ENCODE measurements at regions not wholly inside any gene's neighbourhood (a gene's known extent, or its start where the extent isn't known, plus 50 kb on each side); places are given as distances from the start of the nearest gene placed in this dataset.

GRCh38 chr13:52924289-52925148 is 76.1 kb upstream of the PCDH8 start:
- H3K79me2 ChIP-seq (ENCODE audit: insufficient read depth): no peaks in the 10 kb centered on the region
- H2AFZ ChIP-seq: no peak overlapping the region
- no peak for DNase-seq
- no peaks in the 10 kb centered on the region for H3K36me3 ChIP-seq (ENCODE audit: low read depth)
- H3K4me2 ChIP-seq (ENCODE audit: unreplicated experiment): no peak overlapping the region
- 20 to 25% methylated on average over 10 of the region's 10 CpGs for WGBS, 2 experiments (ENCODE audit: low coverage in 1 of 2, low lambda C conversion rate in 2 of 2, missing lambda C conversion rate in 2 of 2)
- H3K9ac ChIP-seq: no peak overlapping the region
- no peaks in the 10 kb centered on the region for H3F3A ChIP-seq (ENCODE audit: insufficient read depth)
- no peak overlapping the region for H3K4me3 ChIP-seq
- in situ Hi-C loops (cut with MboI): no loop called here
- H3K9me3 ChIP-seq (ENCODE audit: low read depth): no peaks in the 10 kb centered on the region
- H3K27me3 ChIP-seq (replicated peaks; ENCODE audit: insufficient read depth): no peaks in the 10 kb centered on the region
- H3K27ac ChIP-seq: no peak overlapping the region
- no peaks in the 10 kb centered on the region for H3K9me2 ChIP-seq (ENCODE audit: insufficient read depth)
- TF ChIP-seq EZH2phosphoT487 (IDR thresholded peaks at IDR 0.05; ENCODE audit: insufficient read depth, low read depth) (no peak), EZH2 (IDR thresholded peaks at IDR 0.05; ENCODE audit: insufficient read depth, poor library complexity, severe bottlenecking) (no peak)
- H4K20me1 ChIP-seq (ENCODE audit: insufficient read depth): no peaks in the 10 kb centered on the region
- H3K4me1 ChIP-seq (ENCODE audit: insufficient read depth): no peaks in the 10 kb centered on the region

- Histone ChIP-seq H3K27ac (no peak overlapping the region), H3K36me3 (ENCODE audit: low read depth) (no peaks in the 10 kb centered on the region), H3K9me3 (ENCODE audit: low read depth) (no peaks in the 10 kb centered on the region), H3K27me3 (replicated peaks; ENCODE audit: insufficient read depth) (no peaks in the 10 kb centered on the region), H2AFZ (no peak overlapping the region), H4K20me1 (ENCODE audit: insufficient read depth) (no peaks in the 10 kb centered on the region), H3K9ac (no peak overlapping the region), H3K4me2 (ENCODE audit: unreplicated experiment) (no peak overlapping the region), H3K4me3 (no peak overlapping the region), H3F3A (ENCODE audit: insufficient read depth) (no peaks in the 10 kb centered on the region), H3K4me1 (ENCODE audit: insufficient read depth) (no peaks in the 10 kb centered on the region), H3K9me2 (ENCODE audit: insufficient read depth) (no peaks in the 10 kb centered on the region), H3K79me2 (ENCODE audit: insufficient read depth) (no peaks in the 10 kb centered on the region)
- TF ChIP-seq EZH2phosphoT487 (IDR thresholded peaks at IDR 0.05; ENCODE audit: insufficient read depth, low read depth) (no peak), EZH2 (IDR thresholded peaks at IDR 0.05; ENCODE audit: insufficient read depth, poor library complexity, severe bottlenecking) (no peak)
- in situ Hi-C loops (cut with MboI): no loop called here
- no peak for DNase-seq
- WGBS, 2 experiments (ENCODE audit: low coverage in 1 of 2, low lambda C conversion rate in 2 of 2, missing lambda C conversion rate in 2 of 2): 21 to 25% methylated on average over 1 of the region's 1 CpG
These were observed 74.5 kb upstream of the PCDH8 start for GRCh38 chr13:52922961-52923360.

- WGBS, 2 experiments (ENCODE audit: low coverage in 1 of 2, low lambda C conversion rate in 2 of 2, missing lambda C conversion rate in 2 of 2): 30 to 32% methylated on average over 3 of the region's 3 CpGs
- no peak for TF ChIP-seq EZH2phosphoT487 (IDR thresholded peaks at IDR 0.05; ENCODE audit: insufficient read depth, low read depth)
- TF ChIP-seq EZH2 (IDR thresholded peaks at IDR 0.05; ENCODE audit: insufficient read depth, poor library complexity, severe bottlenecking): no peak
These were observed 72.8 kb upstream of the PCDH8 start for GRCh38 chr13:52921194-52921593.

GRCh38 chr13:52916486-52916990 is 68.1 kb upstream of the PCDH8 start:
- no peaks in the 10 kb centered on the region for H3K4me1 ChIP-seq (ENCODE audit: insufficient read depth)
- no peaks in the 10 kb centered on the region for H3K79me2 ChIP-seq (ENCODE audit: insufficient read depth)
- H3K36me3 ChIP-seq (ENCODE audit: low read depth): no peaks in the 10 kb centered on the region
- no peak overlapping the region for H3K27ac ChIP-seq
- no peaks in the 10 kb centered on the region for H4K20me1 ChIP-seq (ENCODE audit: insufficient read depth)
- no peak for DNase-seq
- no peaks in the 10 kb centered on the region for H3K9me3 ChIP-seq (ENCODE audit: low read depth)
- H3F3A ChIP-seq (ENCODE audit: insufficient read depth): no peaks in the 10 kb centered on the region
- TF ChIP-seq EZH2 (IDR thresholded peaks at IDR 0.05; ENCODE audit: insufficient read depth, poor library complexity, severe bottlenecking): no peak
- TF ChIP-seq EZH2phosphoT487 (IDR thresholded peaks at IDR 0.05; ENCODE audit: insufficient read depth, low read depth): no peak
- no peak overlapping the region for H3K9ac ChIP-seq
- H3K4me3 ChIP-seq: no peak overlapping the region
- in situ Hi-C loops (cut with MboI): no loop called here
- no peak overlapping the region for H3K4me2 ChIP-seq (ENCODE audit: unreplicated experiment)
- no peaks in the 10 kb centered on the region for H3K9me2 ChIP-seq (ENCODE audit: insufficient read depth)
- H3K27me3 ChIP-seq (replicated peaks; ENCODE audit: insufficient read depth): no peaks in the 10 kb centered on the region
- no peak overlapping the region for H2AFZ ChIP-seq

More at GRCh38 chr13:52921194-52921593, 72.8 kb upstream of the PCDH8 start:
- DNase-seq: no peak
- H3K9me3 ChIP-seq (ENCODE audit: low read depth): no peaks in the 10 kb centered on the region
- no peaks in the 10 kb centered on the region for H3K27me3 ChIP-seq (replicated peaks; ENCODE audit: insufficient read depth)
- no peak overlapping the region for H3K4me2 ChIP-seq (ENCODE audit: unreplicated experiment)
- no peak overlapping the region for H3K9ac ChIP-seq
- no peaks in the 10 kb centered on the region for H3K9me2 ChIP-seq (ENCODE audit: insufficient read depth)
- H3F3A ChIP-seq (ENCODE audit: insufficient read depth): no peaks in the 10 kb centered on the region
- no peaks in the 10 kb centered on the region for H3K36me3 ChIP-seq (ENCODE audit: low read depth)
- no peaks in the 10 kb centered on the region for H3K4me1 ChIP-seq (ENCODE audit: insufficient read depth)
- in situ Hi-C loops (cut with MboI): no loop called here
- no peak overlapping the region for H3K4me3 ChIP-seq
- H2AFZ ChIP-seq: no peak overlapping the region
- H4K20me1 ChIP-seq (ENCODE audit: insufficient read depth): no peaks in the 10 kb centered on the region
- H3K79me2 ChIP-seq (ENCODE audit: insufficient read depth): no peaks in the 10 kb centered on the region
- no peak overlapping the region for H3K27ac ChIP-seq

All from GM23248 (cell line).